Right lobe of liver (tissue), 6 donors: ENCODE measurements at regions not wholly inside any gene's neighbourhood (a gene's known extent, or its start where the extent isn't known, plus 50 kb on each side); places are given as distances from the start of the nearest gene placed in this dataset.

Source experiments
- ATAC-seq, 4 donors: fragments of 200-7000 bp; cut with Tn5 transposase; one replicate each; pipeline ENCODE4 v1.9.1; 2020; ENCODE audit warnings: mild to moderate bottlenecking in 4 of 4, moderate library complexity in 4 of 4
- DNase-seq, 3 donors: peaks; one replicate each; pipeline ENCODE4 v3.0.0-alpha.2; 2020
- H3K27ac ChIP-seq, 3 donors: fragments of 200-600 bp; one replicate each; pipeline ENCODE4 v1.8.0; 2022
- H3K27me3 ChIP-seq, 2 donors: fragments of 200-600 bp; one replicate each; pipeline ENCODE4 v1.8.0; 2022
- H3K36me3 ChIP-seq, 4 donors: fragments of 200-600 bp; sonication (generic) in 1 of 4; one replicate each; pipeline versions ENCODE4 v1.5.1 to v1.8.0; 2017 to 2022; ENCODE audit warnings: control low read depth in 1 of 4
- H3K4me1 ChIP-seq, 4 donors: fragments of 200-600 bp; sonication (generic) in 1 of 4; one replicate each; pipeline versions ENCODE4 v1.5.1 to v1.8.0; 2017 to 2022; ENCODE audit warnings: control low read depth in 1 of 4
- H3K4me3 ChIP-seq, 3 donors: fragments of 200-600 bp; one replicate each; pipeline ENCODE4 v1.8.0; 2022
- H3K9me3 ChIP-seq, 4 donors: fragments of 200-600 bp; sonication (generic) in 1 of 4; one replicate each; pipeline versions ENCODE4 v1.5.1 to v1.8.0; 2017 to 2022; ENCODE audit warnings: control low read depth in 1 of 4
- POLR2A ChIP-seq: fragments of 450-650 bp; IDR thresholded peaks from one replicate; pipeline ENCODE4 v1.6.1; 2017; ENCODE audit warnings: antibody characterized with exemption, mild to moderate bottlenecking
- WGBS: methylation state at CpG from one replicate; pipeline ENCODE4 v1.1.6; 2018; ENCODE audit warnings: low coverage, low lambda C conversion rate; ENCODE audit not compliant: insufficient coverage; ENCODE audit errors: missing lambda C conversion rate; 5-methylcytosine and 5-hydroxymethylcytosine counted together
- intact Hi-C, 2 donors: fragments of 100-400 bp; cut with DNase I; formaldehyde crosslinking; loops; one replicate each; pipeline versions ENCODE4 v1.11.2 to v1.14.1; 2022
- TF ChIP-seq, protein P1 (sequence below), 4 donors: fragments of 200-600 bp in 3 of 4; fragments of 450-650 bp in 1 of 4; IDR thresholded peaks; one replicate each; pipeline versions ENCODE4 v1.5.1 to v1.8.0; 2016 to 2022; ENCODE audit warnings: antibody characterized with exemption in 4 of 4, mild to moderate bottlenecking in 2 of 4
- donor health status: DM: no; HTN: yes; CAD: no.
- donor health status: DM: no; HTN: no; CAD: no.
- donor health status: DM: no; HTN: no; CAD: no.
- donor health status: DM: no; HTN: yes; CAD: no.
- donor health status: DM: no; HTN: yes; CAD: no.

DNA sequence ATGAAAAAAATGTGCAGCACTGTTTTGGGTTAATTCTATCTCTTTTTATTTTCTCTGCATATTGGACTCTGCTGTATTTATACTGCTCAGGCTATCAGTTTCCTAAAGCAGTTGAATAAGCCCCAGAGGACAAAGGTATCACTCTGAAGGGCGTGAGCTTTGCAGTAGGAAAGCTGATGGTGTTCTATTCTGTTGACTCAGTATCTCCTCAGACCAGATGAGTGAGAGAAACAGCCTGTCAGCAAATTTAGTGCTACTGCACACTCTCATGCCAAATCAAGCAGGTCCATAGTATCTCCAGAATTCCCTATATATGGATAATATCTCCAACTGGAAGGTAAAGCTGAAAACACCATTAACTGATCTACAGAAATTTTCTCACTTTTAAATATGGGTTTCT is 132.3 kb upstream of the UGT8 start:
- TF ChIP-seq, protein P1, sequence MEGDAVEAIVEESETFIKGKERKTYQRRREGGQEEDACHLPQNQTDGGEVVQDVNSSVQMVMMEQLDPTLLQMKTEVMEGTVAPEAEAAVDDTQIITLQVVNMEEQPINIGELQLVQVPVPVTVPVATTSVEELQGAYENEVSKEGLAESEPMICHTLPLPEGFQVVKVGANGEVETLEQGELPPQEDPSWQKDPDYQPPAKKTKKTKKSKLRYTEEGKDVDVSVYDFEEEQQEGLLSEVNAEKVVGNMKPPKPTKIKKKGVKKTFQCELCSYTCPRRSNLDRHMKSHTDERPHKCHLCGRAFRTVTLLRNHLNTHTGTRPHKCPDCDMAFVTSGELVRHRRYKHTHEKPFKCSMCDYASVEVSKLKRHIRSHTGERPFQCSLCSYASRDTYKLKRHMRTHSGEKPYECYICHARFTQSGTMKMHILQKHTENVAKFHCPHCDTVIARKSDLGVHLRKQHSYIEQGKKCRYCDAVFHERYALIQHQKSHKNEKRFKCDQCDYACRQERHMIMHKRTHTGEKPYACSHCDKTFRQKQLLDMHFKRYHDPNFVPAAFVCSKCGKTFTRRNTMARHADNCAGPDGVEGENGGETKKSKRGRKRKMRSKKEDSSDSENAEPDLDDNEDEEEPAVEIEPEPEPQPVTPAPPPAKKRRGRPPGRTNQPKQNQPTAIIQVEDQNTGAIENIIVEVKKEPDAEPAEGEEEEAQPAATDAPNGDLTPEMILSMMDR (IDR thresholded peaks at IDR 0.05) = no peak
- TF ChIP-seq POLR2A = no peak
- Histone ChIP-seq H3K27ac (no peak overlapping the region), H3K27me3 (no peaks in the 10 kb centered on the region), H3K4me1 (no peaks in the 10 kb centered on the region), H3K9me3 (no peaks in the 10 kb centered on the region), H3K4me3 (no peak overlapping the region), H3K36me3 (no peaks in the 10 kb centered on the region)
- ATAC-seq (no peak), DNase-seq (no peak)
- WGBS = 18% methylated on average over 1 of the region's 1 CpG
- intact Hi-C loops = no loop called here

DNA sequence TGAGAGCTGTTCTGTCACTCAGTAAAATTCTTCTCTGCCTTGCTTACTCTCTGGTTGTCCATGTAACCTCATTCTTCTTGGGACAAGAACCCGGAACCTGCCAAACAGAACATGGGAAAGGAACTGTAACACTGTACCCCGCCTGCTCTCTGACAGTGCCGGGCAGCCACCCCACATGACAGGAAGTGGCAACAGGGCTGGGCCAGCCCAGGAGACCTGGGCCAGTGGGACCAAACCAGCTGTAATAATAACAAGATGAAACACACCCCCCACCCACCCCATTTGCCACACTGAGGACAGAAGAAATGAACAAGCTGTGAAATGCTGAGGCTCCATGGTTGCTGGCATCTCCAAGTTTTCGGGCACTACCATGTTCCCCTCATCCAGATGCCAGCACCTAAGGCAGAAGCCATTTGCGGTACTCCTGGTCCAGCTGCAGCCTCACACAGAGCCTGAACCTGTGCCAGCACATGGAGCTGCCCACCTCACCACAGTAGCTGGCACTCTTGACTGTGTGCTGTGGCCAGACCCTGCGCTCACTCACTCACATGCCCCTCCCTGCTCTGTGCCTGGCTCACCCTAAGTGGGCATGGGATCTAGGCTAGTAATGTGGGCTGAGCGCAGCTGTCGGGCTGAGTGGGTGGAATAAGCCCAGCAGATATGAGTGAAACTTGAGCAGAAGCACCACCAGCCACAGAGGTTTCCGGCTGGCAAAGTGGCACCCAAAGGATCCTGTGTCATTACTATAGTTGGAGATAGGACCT is 126.2 kb upstream of the UGT8 start:
- TF ChIP-seq, protein P1 (IDR thresholded peaks at IDR 0.05) = no peak
- TF ChIP-seq POLR2A = no peak
- no peaks in the 10 kb centered on the region for H3K9me3 ChIP-seq
- intact Hi-C loops = no loop called here
- no peaks in the 10 kb centered on the region for H3K27me3 ChIP-seq
- H3K4me1 ChIP-seq = no peaks in the 10 kb centered on the region
- ATAC-seq (peak in 1 of 4 donors; percentile 33), DNase-seq (no peak)
- 100% methylated on average over 3 of the region's 9 CpGs for WGBS
- no peak overlapping the region for H3K4me3 ChIP-seq
- H3K36me3 ChIP-seq = no peaks in the 10 kb centered on the region
- H3K27ac ChIP-seq = no peak overlapping the region

DNA sequence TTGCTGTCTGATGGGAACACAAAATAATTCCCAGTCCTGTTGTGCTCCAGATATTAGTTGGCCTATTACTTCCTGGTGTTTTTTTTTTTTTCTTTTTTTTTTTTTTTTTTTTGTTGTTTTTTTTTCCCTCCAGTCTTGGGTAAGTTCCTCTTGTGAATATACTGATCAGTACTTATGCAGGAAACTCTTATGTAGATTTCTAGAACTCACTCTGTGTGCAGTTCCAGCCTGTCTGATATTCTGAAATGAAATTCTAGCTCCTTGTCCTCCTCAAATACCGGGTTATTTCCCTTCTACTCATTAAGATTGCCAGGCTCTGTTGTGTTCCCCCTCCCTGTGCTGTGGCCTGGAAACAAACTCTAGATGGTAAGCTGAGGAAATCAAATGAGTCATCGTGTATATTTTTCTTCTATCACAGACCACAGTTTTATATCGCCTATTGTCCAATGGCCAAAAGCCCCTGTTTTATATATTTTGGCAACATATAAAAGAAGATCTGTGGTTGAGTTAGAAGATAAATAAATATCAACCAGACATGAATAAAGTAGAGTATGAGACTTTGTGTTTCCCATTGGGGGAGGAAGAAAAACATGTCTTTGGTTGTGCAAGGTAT is 124.3 kb upstream of the UGT8 start:
- TF ChIP-seq, protein P1 (IDR thresholded peaks at IDR 0.05) = no peak
- TF ChIP-seq POLR2A = no peak
- H3K27ac ChIP-seq = no peak overlapping the region
- ATAC-seq = no peak
- H3K4me1 ChIP-seq = no peaks in the 10 kb centered on the region
- no peaks in the 10 kb centered on the region for H3K27me3 ChIP-seq
- H3K9me3 ChIP-seq = no peaks in the 10 kb centered on the region
- no peak overlapping the region for H3K4me3 ChIP-seq
- intact Hi-C loops = no loop called here
- no peak for DNase-seq
- WGBS = 67% methylated on average over 3 of the region's 3 CpGs
- H3K36me3 ChIP-seq = no peaks in the 10 kb centered on the region

GRCh38 chr4:114476310-114476709 is 122.3 kb upstream of the UGT8 start:
- DNase-seq = no peak
- no peaks in the 10 kb centered on the region for H3K4me1 ChIP-seq
- no peak overlapping the region for H3K4me3 ChIP-seq
- TF ChIP-seq, protein P1 (IDR thresholded peaks at IDR 0.05) = no peak
- no peak for TF ChIP-seq POLR2A
- H3K27me3 ChIP-seq = no peaks in the 10 kb centered on the region
- H3K36me3 ChIP-seq = no peaks in the 10 kb centered on the region
- ATAC-seq = no peak
- intact Hi-C loops = no loop called here
- WGBS = 75% methylated on average over 9 of the region's 9 CpGs
- H3K9me3 ChIP-seq = no peaks in the 10 kb centered on the region
- no peak overlapping the region for H3K27ac ChIP-seq
